ENCODE measurements at regions not wholly inside any gene's neighbourhood (a gene's known extent, or its start where the extent isn't known, plus 50 kb on each side); places are given as distances from the start of the nearest gene placed in this dataset.

GRCh38 chr9:106619211-106619610 is 243.8 kb upstream of the ZNF462 start:
- H3K4me1 Mint-ChIP-seq (ENCODE audit: low read depth): no peaks in the 10 kb centered on the region
- peaks cover 11% of the 10 kb centered on the region for H3K9me3 Mint-ChIP-seq
- H3K27me3 Mint-ChIP-seq (ENCODE audit: low read depth): no peaks in the 10 kb centered on the region
- no peak overlapping the region for H3K4me3 Mint-ChIP-seq
- H3K27ac Mint-ChIP-seq: no peak overlapping the region
- H3K36me3 Mint-ChIP-seq (ENCODE audit: low read depth): no peaks in the 10 kb centered on the region
- no peak for DNase-seq (ENCODE audit: low spot score)

GRCh38 chr9:106620081-106620480 is 242.9 kb upstream of the ZNF462 start:
- no peak overlapping the region for H3K4me3 Mint-ChIP-seq
- H3K9me3 Mint-ChIP-seq: peaks cover 11% of the 10 kb centered on the region
- H3K27me3 Mint-ChIP-seq (ENCODE audit: low read depth): no peaks in the 10 kb centered on the region
- DNase-seq (ENCODE audit: low spot score): no peak
- H3K4me1 Mint-ChIP-seq (ENCODE audit: low read depth): no peaks in the 10 kb centered on the region
- H3K27ac Mint-ChIP-seq: no peak overlapping the region
- no peaks in the 10 kb centered on the region for H3K36me3 Mint-ChIP-seq (ENCODE audit: low read depth)

- Mint-ChIP-seq H3K36me3 (ENCODE audit: low read depth) (no peaks in the 10 kb centered on the region), H3K9me3 (peaks cover 11% of the 10 kb centered on the region), H3K27ac (no peak overlapping the region), H3K27me3 (ENCODE audit: low read depth) (no peaks in the 10 kb centered on the region), H3K4me3 (no peak overlapping the region), H3K4me1 (ENCODE audit: low read depth) (no peaks in the 10 kb centered on the region)
- DNase-seq (ENCODE audit: low spot score): no peak
Measured at GRCh38 chr9:106620866-106621265, 242.1 kb upstream of the ZNF462 start.

GRCh38 chr9:106621313-106622163 is 241.4 kb upstream of the ZNF462 start:
- Mint-ChIP-seq H3K27ac (no peak overlapping the region), H3K9me3 (peaks cover 6% of the 10 kb centered on the region), H3K4me1 (ENCODE audit: low read depth) (no peaks in the 10 kb centered on the region), H3K27me3 (ENCODE audit: low read depth) (no peaks in the 10 kb centered on the region), H3K36me3 (ENCODE audit: low read depth) (no peaks in the 10 kb centered on the region), H3K4me3 (no peak overlapping the region)
- no peak for DNase-seq (ENCODE audit: low spot score)

- H3K36me3 Mint-ChIP-seq (ENCODE audit: low read depth): no peaks in the 10 kb centered on the region
- no peaks in the 10 kb centered on the region for H3K27me3 Mint-ChIP-seq (ENCODE audit: low read depth)
- H3K27ac Mint-ChIP-seq: no peak overlapping the region
- H3K4me3 Mint-ChIP-seq: no peak overlapping the region
- no peak for DNase-seq (ENCODE audit: low spot score)
- peaks cover 6% of the 10 kb centered on the region for H3K9me3 Mint-ChIP-seq
- H3K4me1 Mint-ChIP-seq (ENCODE audit: low read depth): no peaks in the 10 kb centered on the region
Measured at GRCh38 chr9:106622164-106622487, 240.8 kb upstream of the ZNF462 start.

- no peak for DNase-seq (ENCODE audit: low spot score)
- no peaks in the 10 kb centered on the region for H3K4me1 Mint-ChIP-seq (ENCODE audit: low read depth)
- H3K9me3 Mint-ChIP-seq: peaks cover 6% of the 10 kb centered on the region
- no peak overlapping the region for H3K4me3 Mint-ChIP-seq
- H3K27ac Mint-ChIP-seq: no peak overlapping the region
- no peaks in the 10 kb centered on the region for H3K36me3 Mint-ChIP-seq (ENCODE audit: low read depth)
- no peaks in the 10 kb centered on the region for H3K27me3 Mint-ChIP-seq (ENCODE audit: low read depth)
Measured at GRCh38 chr9:106623558-106623957, 239.4 kb upstream of the ZNF462 start.

- Mint-ChIP-seq H3K27me3 (ENCODE audit: low read depth) (no peaks in the 10 kb centered on the region), H3K4me3 (no peak overlapping the region)
Measured at GRCh38 chr9:106625259-106625789, 237.6 kb upstream of the ZNF462 start.

GRCh38 chr9:106626936-106627335 is 236.0 kb upstream of the ZNF462 start:
- Mint-ChIP-seq H3K27me3 (ENCODE audit: low read depth) (no peaks in the 10 kb centered on the region), H3K4me1 (ENCODE audit: low read depth) (no peaks in the 10 kb centered on the region), H3K9me3 (peaks cover 3% of the 10 kb centered on the region), H3K27ac (no peak overlapping the region), H3K4me3 (no peak overlapping the region), H3K36me3 (ENCODE audit: low read depth) (no peaks in the 10 kb centered on the region)
- no peak for DNase-seq (ENCODE audit: low spot score)

More at GRCh38 chr9:106625259-106625789, 237.6 kb upstream of the ZNF462 start:
- H3K4me1 Mint-ChIP-seq (ENCODE audit: low read depth): no peaks in the 10 kb centered on the region
- peaks cover 3% of the 10 kb centered on the region for H3K9me3 Mint-ChIP-seq
- H3K36me3 Mint-ChIP-seq (ENCODE audit: low read depth): no peaks in the 10 kb centered on the region
- H3K27ac Mint-ChIP-seq: no peak overlapping the region
- no peak for DNase-seq (ENCODE audit: low spot score)

- no peaks in the 10 kb centered on the region for H3K9me3 Mint-ChIP-seq
- no peak for DNase-seq (ENCODE audit: low spot score)
- H3K27ac Mint-ChIP-seq: no peak overlapping the region
- H3K36me3 Mint-ChIP-seq (ENCODE audit: low read depth): no peaks in the 10 kb centered on the region
- H3K4me3 Mint-ChIP-seq: no peak overlapping the region
- no peaks in the 10 kb centered on the region for H3K27me3 Mint-ChIP-seq (ENCODE audit: low read depth)
- H3K4me1 Mint-ChIP-seq (ENCODE audit: low read depth): no peaks in the 10 kb centered on the region
Measured at GRCh38 chr9:106632621-106633020, 230.3 kb upstream of the ZNF462 start.

GRCh38 chr9:106634183-106634582 is 228.8 kb upstream of the ZNF462 start:
- DNase-seq (ENCODE audit: low spot score): no peak

GRCh38 chr9:106634641-106635040 is 228.3 kb upstream of the ZNF462 start:
- no peak for DNase-seq (ENCODE audit: low spot score)
- Mint-ChIP-seq H3K27me3 (ENCODE audit: low read depth) (no peaks in the 10 kb centered on the region), H3K4me3 (no peak overlapping the region), H3K36me3 (ENCODE audit: low read depth) (no peaks in the 10 kb centered on the region), H3K9me3 (no peaks in the 10 kb centered on the region), H3K4me1 (ENCODE audit: low read depth) (no peaks in the 10 kb centered on the region), H3K27ac (no peak overlapping the region)

More at GRCh38 chr9:106634183-106634582, 228.8 kb upstream of the ZNF462 start:
- no peaks in the 10 kb centered on the region for H3K4me1 Mint-ChIP-seq (ENCODE audit: low read depth)
- H3K36me3 Mint-ChIP-seq (ENCODE audit: low read depth): no peaks in the 10 kb centered on the region
- no peaks in the 10 kb centered on the region for H3K9me3 Mint-ChIP-seq
- no peak overlapping the region for H3K27ac Mint-ChIP-seq
- H3K4me3 Mint-ChIP-seq: no peak overlapping the region
- H3K27me3 Mint-ChIP-seq (ENCODE audit: low read depth): no peaks in the 10 kb centered on the region

GRCh38 chr9:106637486-106637885 is 225.5 kb upstream of the ZNF462 start:
- H3K36me3 Mint-ChIP-seq (ENCODE audit: low read depth): no peaks in the 10 kb centered on the region

GRCh38 chr9:106639873-106640568 is 222.9 kb upstream of the ZNF462 start:
- Mint-ChIP-seq H3K9me3 (peaks cover 4% of the 10 kb centered on the region), H3K27me3 (ENCODE audit: low read depth) (no peaks in the 10 kb centered on the region), H3K27ac (no peak overlapping the region), H3K36me3 (ENCODE audit: low read depth) (no peaks in the 10 kb centered on the region), H3K4me1 (ENCODE audit: low read depth) (no peaks in the 10 kb centered on the region), H3K4me3 (no peak overlapping the region)
- DNase-seq (ENCODE audit: low spot score): no peak

More at GRCh38 chr9:106637486-106637885, 225.5 kb upstream of the ZNF462 start:
- no peaks in the 10 kb centered on the region for H3K4me1 Mint-ChIP-seq (ENCODE audit: low read depth)
- no peak overlapping the region for H3K27ac Mint-ChIP-seq
- H3K4me3 Mint-ChIP-seq: no peak overlapping the region
- no peaks in the 10 kb centered on the region for H3K9me3 Mint-ChIP-seq
- DNase-seq (ENCODE audit: low spot score): no peak
- no peaks in the 10 kb centered on the region for H3K27me3 Mint-ChIP-seq (ENCODE audit: low read depth)

- Mint-ChIP-seq H3K27me3 (ENCODE audit: low read depth) (no peaks in the 10 kb centered on the region), H3K4me3 (no peak overlapping the region), H3K36me3 (ENCODE audit: low read depth) (no peaks in the 10 kb centered on the region), H3K9me3 (peaks cover 4% of the 10 kb centered on the region), H3K4me1 (ENCODE audit: low read depth) (no peaks in the 10 kb centered on the region), H3K27ac (no peak overlapping the region)
- DNase-seq (ENCODE audit: low spot score): no peak
Measured at GRCh38 chr9:106643211-106643930, 219.6 kb upstream of the ZNF462 start.

Measured in T-helper 2 cell treated with Interferon-gamma antibody and Interleukin-4, amounts not matched to agents 5 μg/mL and 100 μg/mL, for 36 hours (primary cell).